Naive thymus-derived CD4-positive, alpha-beta T cell (primary cell): ENCODE measurements at regions not wholly inside any gene's neighbourhood (a gene's known extent, or its start where the extent isn't known, plus 50 kb on each side); places are given as distances from the start of the nearest gene placed in this dataset.

ENCODE experiments used
- ATAC-seq: fragments of 150-1000 bp; cut with Tn5 transposase; 2 replicates; pipeline ENCODE4 v1.10.0; 2021; ENCODE audit warnings: mild to moderate bottlenecking, moderate library complexity
- CTCF ChIA-PET: fragments of 350-600 bp; sonication (Branson Sonifier 250); formaldehyde crosslinking; loops from one replicate; lab custom pipeline; 2021; ENCODE audit warnings: antibody characterized with exemption; lab: Charles Lee
- POLR2A ChIA-PET: fragments of 350-600 bp; sonication (Branson Sonifier 250); formaldehyde crosslinking; loops from one replicate; lab custom pipeline; 2021; ENCODE audit warnings: antibody characterized with exemption, inconsistent platforms; lab: Charles Lee
- DNase-seq, 9 donors: peaks; one replicate each; pipeline versions ENCODE4 v3.0.0 to v3.0.0-alpha.2; 2020 to 2022; ENCODE audit warnings: mixed read lengths in 1 of 9
- H3K27ac ChIP-seq: one replicate; pipeline ENCODE4 v1.7.0; 2013; ENCODE audit warnings: mild to moderate bottlenecking, low read depth, low read length, moderate library complexity
- H3K27me3 ChIP-seq, 2 donors: one replicate each; pipeline ENCODE4 v1.7.0; 2013; ENCODE audit warnings: low read length in 2 of 2, mild to moderate bottlenecking in 2 of 2, moderate library complexity in 2 of 2; ENCODE audit not compliant: control insufficient read depth in 2 of 2, insufficient read depth in 2 of 2
- H3K36me3 ChIP-seq, 3 experiments: 1 replicate in 2 of 3; 2 replicates in 1 of 3; pipeline ENCODE4 v1.7.0; 2013; ENCODE audit warnings: low read length in 3 of 3, mild to moderate bottlenecking in 3 of 3, moderate library complexity in 1 of 3; ENCODE audit not compliant: insufficient read depth in 3 of 3, control insufficient read depth in 2 of 3
- H3K4me1 ChIP-seq, 2 donors: one replicate each; pipeline ENCODE4 v1.7.0; 2013; ENCODE audit warnings: low read length in 2 of 2, mild to moderate bottlenecking in 2 of 2, moderate library complexity in 1 of 2; ENCODE audit not compliant: control insufficient read depth in 2 of 2, insufficient read depth in 2 of 2
- H3K4me3 ChIP-seq: 2 replicates; pipeline ENCODE4 v1.7.0; 2013; ENCODE audit warnings: mild to moderate bottlenecking, low read length
- H3K9me3 ChIP-seq, 3 experiments: 1 replicate in 2 of 3; 2 replicates in 1 of 3; pipeline ENCODE4 v1.7.0; 2013; ENCODE audit warnings: low read length in 3 of 3; ENCODE audit not compliant: control insufficient read depth in 2 of 3
- H3K27ac Mint-ChIP-seq, 9 donors: one replicate each; pipeline ENCODE4 v1.8.0; 2020 to 2022; ENCODE audit warnings: mixed read lengths in 9 of 9, mild to moderate bottlenecking in 8 of 9, moderate library complexity in 5 of 9, inconsistent platforms in 2 of 9
- H3K27me3 Mint-ChIP-seq, 5 donors: one replicate each; pipeline ENCODE4 v1.8.0; 2021 to 2022; ENCODE audit warnings: mixed read lengths in 5 of 5, mild to moderate bottlenecking in 1 of 5
- H3K36me3 Mint-ChIP-seq, 5 donors: one replicate each; pipeline ENCODE4 v1.8.0; 2020 to 2022; ENCODE audit warnings: mixed read lengths in 5 of 5, mild to moderate bottlenecking in 3 of 5, inconsistent platforms in 1 of 5
- H3K4me1 Mint-ChIP-seq, 7 donors: one replicate each; pipeline ENCODE4 v1.8.0; 2020 to 2022; ENCODE audit warnings: mixed read lengths in 7 of 7, mild to moderate bottlenecking in 3 of 7, inconsistent platforms in 1 of 7
- H3K4me3 Mint-ChIP-seq, 10 donors: one replicate each; pipeline ENCODE4 v1.8.0; 2020 to 2022; ENCODE audit warnings: mild to moderate bottlenecking in 10 of 10, mixed read lengths in 10 of 10, moderate library complexity in 6 of 10, inconsistent platforms in 2 of 10
- H3K9me3 Mint-ChIP-seq, 11 donors: one replicate each; pipeline ENCODE4 v1.8.0; 2020 to 2022; ENCODE audit warnings: mixed read lengths in 11 of 11, mild to moderate bottlenecking in 4 of 11, inconsistent platforms in 1 of 11, moderate library complexity in 1 of 11
- intact Hi-C, 2 donors: fragments of 100-400 bp; cut with micrococcal nuclease; formaldehyde crosslinking; loops; one replicate each; pipeline ENCODE4 v1.15.1; 2023

DNA sequence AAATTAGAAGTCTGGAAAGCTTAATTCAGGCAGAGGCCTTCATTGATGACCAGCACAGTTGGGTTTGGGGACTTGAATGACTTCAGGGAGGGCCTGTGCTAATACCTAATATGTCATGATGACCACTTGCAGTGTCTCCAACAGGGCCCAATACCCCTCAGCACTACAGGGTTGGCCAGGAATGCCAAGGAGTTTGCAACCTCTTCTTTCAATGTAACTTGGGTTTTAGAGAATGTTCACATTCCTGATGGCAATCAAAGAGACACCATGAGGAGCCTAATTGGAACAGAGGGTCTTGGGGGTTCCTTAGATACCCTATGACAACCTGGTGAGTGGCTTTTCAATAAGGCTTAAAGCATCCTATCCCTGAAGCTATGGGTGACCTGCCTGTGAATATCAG is 52.4 kb upstream of the ST8SIA3 start:
- POLR2A ChIA-PET: no interaction called here
- no peaks in the 10 kb centered on the region for H3K36me3 Mint-ChIP-seq
- peaks cover 0 to 34% (median 16%) of the 10 kb centered on the region in 5 donors for H3K27me3 Mint-ChIP-seq
- Histone ChIP-seq H3K9me3 (no peaks in the 10 kb centered on the region), H3K4me1 (no peaks in the 10 kb centered on the region), H3K27ac (no peak overlapping the region), H3K4me3 (no peak overlapping the region), H3K36me3 (no peaks in the 10 kb centered on the region), H3K27me3 (no peaks in the 10 kb centered on the region)
- intact Hi-C loops: no loop called here
- ATAC-seq (no peak), DNase-seq (no peak)
- H3K9me3 Mint-ChIP-seq: peaks cover 0 to 5% (median 0%) of the 10 kb centered on the region in 11 donors
- CTCF ChIA-PET: no interaction called here
- H3K4me1 Mint-ChIP-seq: no peaks in the 10 kb centered on the region
- H3K4me3 Mint-ChIP-seq: no peak overlapping the region
- H3K27ac Mint-ChIP-seq: no peak overlapping the region

- no peaks in the 10 kb centered on the region for H3K4me1 Mint-ChIP-seq
- intact Hi-C loops: no loop called here
- H3K36me3 Mint-ChIP-seq: no peaks in the 10 kb centered on the region
These were observed 50.5 kb upstream of the ST8SIA3 start for GRCh38 chr18:57301573-57302559.

More at GRCh38 chr18:57301573-57302559, 50.5 kb upstream of the ST8SIA3 start:
- Histone ChIP-seq H3K4me1 (no peaks in the 10 kb centered on the region), H3K4me3 (no peak overlapping the region), H3K27ac (no peak overlapping the region), H3K9me3 (no peaks in the 10 kb centered on the region), H3K36me3 (no peaks in the 10 kb centered on the region), H3K27me3 (no peaks in the 10 kb centered on the region)
- peaks cover 0 to 34% (median 16%) of the 10 kb centered on the region in 5 donors for H3K27me3 Mint-ChIP-seq
- peaks cover 0 to 6% (median 0%) of the 10 kb centered on the region in 11 donors for H3K9me3 Mint-ChIP-seq
- H3K4me3 Mint-ChIP-seq: no peak overlapping the region
- no peak for ATAC-seq
- no peak overlapping the region for H3K27ac Mint-ChIP-seq
- POLR2A ChIA-PET: no interaction called here
- CTCF ChIA-PET: no interaction called here
- no peak for DNase-seq
